ENCODE measurements at regions not wholly inside any gene's neighbourhood (a gene's known extent, or its start where the extent isn't known, plus 50 kb on each side); places are given as distances from the start of the nearest gene placed in this dataset.
A peak's percentile ranks its signal among the peaks of the same experiment; 100 is the strongest.
"Not testable (repeated sequence)": the region's sequence is repeated elsewhere in the genome, so short reads cannot be mapped to it uniquely, and the experiment has no call there.

GRCh38 chr9:81344366-81344765, 345.0 kb downstream of the TLE1 start:
- peak in 1 of 14 donors; percentile 7 for DNase-seq

- DNase-seq = no peak
Measured at GRCh38 chr9:81335879-81336421, 353.4 kb downstream of the TLE1 start.

- no peak for DNase-seq
Measured at GRCh38 chr9:81321551-81321950, 367.8 kb downstream of the TLE1 start.

GRCh38 chr9:81320909-81321482, 368.4 kb downstream of the TLE1 start:
- no peak for DNase-seq

GRCh38 chr9:81318571-81318970, 370.8 kb downstream of the TLE1 start:
- no peak for DNase-seq

GRCh38 chr9:81317939-81318338, 371.4 kb downstream of the TLE1 start:
- DNase-seq = no peak

- DNase-seq = no peak
Measured at GRCh38 chr9:81317223-81317622, 372.1 kb downstream of the TLE1 start.

GRCh38 chr9:81314490-81314889, 374.9 kb downstream of the TLE1 start:
- DNase-seq = no peak

- no peak for DNase-seq
Measured at GRCh38 chr9:81313877-81314276, 375.5 kb downstream of the TLE1 start.

- DNase-seq = no peak
Measured at GRCh38 chr9:81312346-81312745, 377.0 kb downstream of the TLE1 start.

- no peak for DNase-seq
Measured at GRCh38 chr9:81308404-81308803, 380.9 kb downstream of the TLE1 start.

GRCh38 chr9:81307791-81308190, 381.6 kb downstream of the TLE1 start:
- not testable (repeated sequence) for DNase-seq

GRCh38 chr9:81305561-81306182, 383.7 kb downstream of the TLE1 start:
- DNase-seq = no peak

- DNase-seq = no peak
Measured at GRCh38 chr9:81303658-81304057, 385.7 kb downstream of the TLE1 start.

- DNase-seq = no peak
Measured at GRCh38 chr9:81293651-81294050, 395.7 kb downstream of the TLE1 start.

GRCh38 chr9:81292056-81292805, 397.1 kb downstream of the TLE1 start:
- DNase-seq = no peak

GRCh38 chr9:81289622-81290021, 399.7 kb downstream of the TLE1 start:
- DNase-seq = no peak

- DNase-seq = no peak
Measured at GRCh38 chr9:81268048-81268447, 421.3 kb downstream of the TLE1 start.

- DNase-seq = no peak
Measured at GRCh38 chr9:81266674-81267073, 422.7 kb downstream of the TLE1 start.

GRCh38 chr9:81266086-81266485, 423.3 kb downstream of the TLE1 start:
- no peak for DNase-seq

GRCh38 chr9:81264516-81264915, 424.8 kb downstream of the TLE1 start:
- peak in 1 of 14 donors; percentile 20 for DNase-seq

GRCh38 chr9:81259896-81260295, 429.5 kb downstream of the TLE1 start:
- no peak for DNase-seq

- DNase-seq = no peak
Measured at GRCh38 chr9:81256368-81256767, 433.0 kb downstream of the TLE1 start.

- DNase-seq = no peak
Measured at GRCh38 chr9:81250606-81251005, 438.7 kb downstream of the TLE1 start.

Measured in C1 segment of cervical spinal cord (tissue), 14 donors.